ENCODE measurements at regions not wholly inside any gene's neighbourhood (a gene's known extent, or its start where the extent isn't known, plus 50 kb on each side); places are given as distances from the start of the nearest gene placed in this dataset.

DNA sequence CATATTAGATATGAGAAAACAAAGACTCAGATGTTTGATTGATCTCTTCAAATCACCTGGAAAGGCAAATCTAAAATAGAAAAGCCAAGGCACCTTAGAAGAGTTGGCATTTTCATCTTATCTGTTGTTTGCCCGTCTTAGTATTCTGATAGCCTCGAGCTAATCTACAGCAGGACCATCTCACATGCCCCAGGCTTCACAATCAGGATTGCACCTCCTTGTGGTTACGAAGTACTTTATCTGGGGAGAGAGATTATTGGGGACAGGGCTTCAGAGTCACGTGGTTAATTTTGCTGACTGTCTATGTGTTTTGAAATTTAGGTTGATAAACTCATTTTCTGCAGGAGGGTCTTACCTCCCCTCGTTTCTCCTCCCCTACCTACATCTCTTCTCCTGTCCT lies 313.1 kb upstream of the ANXA10 start:
- TF ChIP-seq CTCF (IDR thresholded peaks at IDR 0.05) (no peak), EP300 (IDR thresholded peaks at IDR 0.05) (no peak), POLR2AphosphoS5 (IDR thresholded peaks at IDR 0.05) (no peak)
